ENCODE measurements at regions not wholly inside any gene's neighbourhood (a gene's known extent, or its start where the extent isn't known, plus 50 kb on each side); places are given as distances from the start of the nearest gene placed in this dataset.

GRCh38 chr3:56917361-56918110 is 115.8 kb upstream of the ARHGEF3 start:
- no peak for TF ChIP-seq POLR2A (IDR thresholded peaks at IDR 0.05; ENCODE audit: low read depth, low read length)
- TF ChIP-seq POLR2AphosphoS5 (IDR thresholded peaks at IDR 0.05; ENCODE audit: low read depth, low read length), result no peak; the same call in 1 of the 2 replicates
